ELR (cell line): ENCODE measurements at regions not wholly inside any gene's neighbourhood (a gene's known extent, or its start where the extent isn't known, plus 50 kb on each side); places are given as distances from the start of the nearest gene placed in this dataset.

ENCODE experiments used
- DNase-seq: peaks from one replicate; pipeline ENCODE4 v3.0.0-alpha.2; 2015; ENCODE audit warnings: low read depth

DNA sequence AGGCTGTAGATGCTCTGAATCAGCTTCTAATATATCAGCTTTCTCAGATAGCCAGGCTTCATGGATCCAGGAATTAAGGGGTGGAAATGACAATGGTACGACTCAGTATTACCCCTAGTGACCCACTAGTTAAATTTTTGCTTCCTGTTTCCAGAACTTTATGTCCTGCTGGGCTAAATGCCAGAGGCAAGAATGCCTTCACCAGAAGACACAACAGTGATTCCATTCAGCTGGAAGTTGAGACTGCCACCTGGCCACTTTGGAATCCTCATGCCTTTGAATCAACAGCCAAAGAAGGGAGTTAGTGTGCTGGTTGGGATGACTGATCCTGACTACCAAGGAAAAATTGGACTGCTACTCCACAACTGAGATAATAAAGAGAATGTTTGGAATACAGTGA, 239.1 kb downstream of the ASXL3 start:
- no peak for DNase-seq

- no peak for DNase-seq
Measured at GRCh38 chr18:33814546-33814945, 236.5 kb downstream of the ASXL3 start.

DNA sequence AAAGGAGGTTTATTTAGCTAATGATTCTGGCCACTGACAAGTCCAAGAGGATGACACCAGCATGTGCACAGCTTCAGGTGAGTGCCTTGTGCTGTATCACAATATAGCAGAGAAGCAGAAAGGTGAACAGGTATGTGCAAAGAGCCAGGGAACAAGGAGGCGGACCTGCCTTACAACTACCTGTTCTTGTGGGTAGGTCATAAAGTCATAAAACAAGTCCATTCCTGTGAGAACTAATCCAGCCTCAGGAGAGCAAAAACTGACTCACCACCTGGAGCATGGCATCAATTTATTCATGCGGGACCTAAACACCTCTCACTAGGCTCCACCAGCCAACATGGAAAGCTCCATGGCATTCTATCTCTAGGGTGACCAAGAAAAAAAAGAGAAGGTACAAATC, 234.2 kb downstream of the ASXL3 start:
- DNase-seq = no peak

- no peak for DNase-seq
Measured at GRCh38 chr18:33805592-33805991, 227.6 kb downstream of the ASXL3 start.

DNA sequence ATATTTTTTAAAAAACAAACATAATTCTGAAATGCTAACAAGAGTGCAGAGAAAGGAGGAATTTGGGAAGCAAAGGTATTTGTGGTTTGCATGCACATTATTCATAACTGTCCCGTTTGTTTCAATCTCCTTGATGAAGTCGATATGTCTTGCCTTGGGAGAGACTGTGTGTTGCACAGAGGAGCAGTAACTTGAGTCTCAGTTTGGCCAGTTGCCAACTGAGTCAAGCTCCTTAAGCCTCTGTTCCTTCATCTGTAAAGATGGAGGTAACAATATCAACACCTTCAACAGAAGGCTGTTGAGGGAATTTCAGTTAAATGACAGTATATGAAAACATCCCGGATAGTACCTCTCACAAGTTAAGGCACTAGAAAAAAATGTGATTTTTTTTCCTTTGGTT, 226.2 kb downstream of the ASXL3 start:
- DNase-seq = no peak

- DNase-seq = no peak
Measured at GRCh38 chr18:33803636-33804035, 225.6 kb downstream of the ASXL3 start.

- no peak for DNase-seq
Measured at GRCh38 chr18:33802955-33803354, 224.9 kb downstream of the ASXL3 start.
